Heart right ventricle (tissue), 16 donors: ENCODE measurements at regions not wholly inside any gene's neighbourhood (a gene's known extent, or its start where the extent isn't known, plus 50 kb on each side); places are given as distances from the start of the nearest gene placed in this dataset.

Source experiments
- ATAC-seq, 8 donors: fragments of 200-7000 bp; cut with Tn5 transposase; one replicate each; pipeline ENCODE4 v1.9.1; 2020; ENCODE audit warnings: mild to moderate bottlenecking in 8 of 8, moderate library complexity in 8 of 8, moderate number of reproducible peaks in 1 of 8
- DNase-seq, 2 donors: peaks; one replicate each; pipeline ENCODE4 v3.0.0-alpha.2; 2020
- H3K27ac ChIP-seq, 10 donors: fragments of 200-600 bp; sonication (generic) in 2 of 10; one replicate each; pipeline versions ENCODE4 v1.5.0 to v1.8.0; 2020 to 2022; ENCODE audit warnings: mild to moderate bottlenecking in 3 of 10
- H3K27me3 ChIP-seq, 7 donors: fragments of 200-600 bp; one replicate each; pipeline ENCODE4 v1.8.0; 2021 to 2022; ENCODE audit warnings: mild to moderate bottlenecking in 2 of 7
- H3K36me3 ChIP-seq, 9 donors: fragments of 200-600 bp; sonication (generic) in 1 of 9; one replicate each; pipeline versions ENCODE4 v1.5.0 to v1.8.0; 2020 to 2022; ENCODE audit warnings: mild to moderate bottlenecking in 2 of 9
- H3K4me1 ChIP-seq, 9 donors: fragments of 200-600 bp; sonication (generic) in 1 of 9; one replicate each; pipeline versions ENCODE4 v1.5.0 to v1.8.0; 2020 to 2022; ENCODE audit warnings: mild to moderate bottlenecking in 4 of 9
- H3K4me3 ChIP-seq, 10 donors: fragments of 200-600 bp; sonication (generic) in 2 of 10; one replicate each; pipeline versions ENCODE4 v1.5.0 to v1.8.0; 2020 to 2022; ENCODE audit warnings: mild to moderate bottlenecking in 7 of 10, moderate library complexity in 2 of 10
- H3K9me3 ChIP-seq, 11 donors: fragments of 200-600 bp in 10 of 11; sonication (generic) in 2 of 11; one replicate each; pipeline versions ENCODE4 v1.5.0 to v1.8.0; 2013 to 2022; ENCODE audit warnings: mild to moderate bottlenecking in 2 of 11, control low read depth in 1 of 11, moderate library complexity in 1 of 11
- CTCF ChIP-seq, 9 donors: fragments of 200-600 bp; sonication (generic) in 2 of 9; IDR thresholded peaks; one replicate each; pipeline versions ENCODE4 v1.5.0 to v1.8.0; 2021 to 2022; ENCODE audit warnings: antibody characterized with exemption in 9 of 9, mild to moderate bottlenecking in 5 of 9, moderate library complexity in 1 of 9
- WGBS, 2 donors: extraction: QIAGEN DNeasy Blood & Tissue Kit; methylation state at CpG; one replicate each; pipeline ENCODE4 v1.1.7; 2013; ENCODE audit warnings: inconsistent platforms in 1 of 2; 5-methylcytosine and 5-hydroxymethylcytosine counted together
- intact Hi-C, 10 donors: fragments of 100-400 bp; cut with DNase I; formaldehyde crosslinking; loops; one replicate each; pipeline versions ENCODE4 v1.11.1 to v1.14.2; 2022
- donor health status: Arrhythmogenic right ventricular cardiomyopathy.
- donor health status: ischemic (EF 13 %, LVEDD 7.1; RV severe dilation, severe dysfunction).
- donor health status: healthy with polysubstance abuse.
- donor health status: DM: no; HTN: yes; CAD: no.
- donor health status: DM: no; HTN: no; CAD: no.
- donor health status: ischemic (EF 25% LVEDD 6.9; RV normal size, moderate dysfunction).
- donor health status: ischemic (EF 25% LVEDD 5.7; RV mildly dilated, moderate dysfunction).
- donor health status: healthy.
- donor health status: DM: yes; HTN: yes; CAD: no.
- donor health status: Ischemic cardiomyopathy.
- donor health status: ischemic (EF 35%, LVEDD 5.7; RV mildly dilated, moderate dysfunction).
- donor health status: nonischemic (EF 11% LVEDD 7.7; RV severe dilation, severe dysfunction).
- donor health status: DM: yes; HTN: yes; CAD: no.
- donor health status: PGD.
- donor health status: ischemic (EF 29% LVEDD 5.4; RV normal size, mild dysfunction).
- donor health status: nonischemic (EF 23%, LVEDD 6.1; RV moderate dilation, normal function).

GRCh38 chr6:132088150-132088549 lies 137.0 kb upstream of the CCN2 start:
- 88 to 91% methylated on average over 2 of the region's 2 CpGs for WGBS, 2 donors
- H3K36me3 ChIP-seq, result no peaks in the 10 kb centered on the region
- H3K27ac ChIP-seq, result no peak overlapping the region

GRCh38 chr6:132087391-132087790 lies 136.2 kb upstream of the CCN2 start:
- H3K27me3 ChIP-seq, result no peaks in the 10 kb centered on the region
- H3K4me1 ChIP-seq, result peaks cover 0 to 22% (median 10%) of the 10 kb centered on the region in 9 donors
- H3K4me3 ChIP-seq, result no peak overlapping the region
- DNase-seq (no peak), ATAC-seq (no peak)
- no peaks in the 10 kb centered on the region for H3K36me3 ChIP-seq
- WGBS, 2 donors, result 62% methylated on average over 2 of the region's 2 CpGs
- intact Hi-C loops, result no loop called here
- no peak for TF ChIP-seq CTCF (IDR thresholded peaks at IDR 0.05)
- peaks cover 0 to 15% (median 0%) of the 10 kb centered on the region in 11 donors for H3K9me3 ChIP-seq
- no peak overlapping the region for H3K27ac ChIP-seq

More at GRCh38 chr6:132088150-132088549, 137.0 kb upstream of the CCN2 start:
- no peak for ATAC-seq
- H3K4me3 ChIP-seq, result no peak overlapping the region
- peaks cover 0 to 22% (median 10%) of the 10 kb centered on the region in 9 donors for H3K4me1 ChIP-seq
- H3K9me3 ChIP-seq, result peaks cover 0 to 15% (median 0%) of the 10 kb centered on the region in 11 donors
- intact Hi-C loops, result no loop called here
- no peaks in the 10 kb centered on the region for H3K27me3 ChIP-seq
- DNase-seq, result no peak
- TF ChIP-seq CTCF (IDR thresholded peaks at IDR 0.05), result no peak

GRCh38 chr6:132085731-132086130 lies 134.6 kb upstream of the CCN2 start:
- Histone ChIP-seq H3K27me3 (no peaks in the 10 kb centered on the region), H3K36me3 (no peaks in the 10 kb centered on the region), H3K27ac (peak overlapping the region in 6 of 10 donors; percentile 4 to 78 (median 60)), H3K4me3 (no peak overlapping the region), H3K4me1 (peaks cover 0 to 22% (median 10%) of the 10 kb centered on the region in 9 donors), H3K9me3 (peaks cover 0 to 3% (median 0%) of the 10 kb centered on the region in 11 donors)
- TF ChIP-seq CTCF (IDR thresholded peaks at IDR 0.05), result no peak
- intact Hi-C loops, result loop anchor here in 1 of 10 donors (2.0 kb wide), 1 partner anchor 17 kb away; no protein-coding TSS in a partner anchor
- 35 to 46% methylated on average over 5 of the region's 5 CpGs for WGBS, 2 donors
- DNase-seq (no peak), ATAC-seq (peak in 4 of 8 donors; percentile 19 to 71 (median 38))

GRCh38 chr6:132084811-132085509 lies 133.8 kb upstream of the CCN2 start:
- TF ChIP-seq CTCF (IDR thresholded peaks at IDR 0.05), result no peak
- no peaks in the 10 kb centered on the region for H3K27me3 ChIP-seq
- peaks cover 0 to 22% (median 10%) of the 10 kb centered on the region in 9 donors for H3K4me1 ChIP-seq
- ATAC-seq (peak in 6 of 8 donors; percentile 38 to 70 (median 55)), DNase-seq (no peak)
- no peak overlapping the region for H3K4me3 ChIP-seq
- no peaks in the 10 kb centered on the region for H3K36me3 ChIP-seq
- WGBS, 2 donors, result 59 to 62% methylated on average over 3 of the region's 3 CpGs
- H3K9me3 ChIP-seq, result peaks cover 0 to 2% (median 0%) of the 10 kb centered on the region in 11 donors
- intact Hi-C loops, result loop anchor here in 1 of 10 donors (2.0 kb wide), 1 partner anchor 16 kb away; no protein-coding TSS in a partner anchor
- H3K27ac ChIP-seq, result peak overlapping the region in 8 of 10 donors; percentile 0 to 78 (median 60)
